Activated B cell treated with CpG ODN at 0.5 μM for 24 hours (primary cell): ENCODE measurements at regions not wholly inside any gene's neighbourhood (a gene's known extent, or its start where the extent isn't known, plus 50 kb on each side); places are given as distances from the start of the nearest gene placed in this dataset.

Experiments
- ATAC-seq: fragments of 200-7000 bp; cut with Tn5 transposase; one replicate; pipeline ENCODE4 v1.10.0; 2021; ENCODE audit warnings: low read depth, mild to moderate bottlenecking, moderate library complexity
- CTCF ChIA-PET: fragments of 350-600 bp; sonication (Branson Sonifier 250); formaldehyde crosslinking; loops from one replicate; lab custom pipeline; 2021; ENCODE audit warnings: antibody characterized with exemption; lab: Charles Lee
- POLR2A ChIA-PET: fragments of 350-600 bp; sonication (Branson Sonifier 250); formaldehyde crosslinking; loops from one replicate; lab custom pipeline; 2021; ENCODE audit warnings: antibody characterized with exemption; lab: Charles Lee
- DNase-seq: peaks from one replicate; pipeline ENCODE4 v3.0.0; 2022
- H3K27ac Mint-ChIP-seq: one replicate; pipeline ENCODE4 v1.8.0; 2020; ENCODE audit warnings: mixed read lengths
- H3K27me3 Mint-ChIP-seq: one replicate; pipeline ENCODE4 v1.8.0; 2021; ENCODE audit warnings: mixed read lengths
- H3K36me3 Mint-ChIP-seq: one replicate; pipeline ENCODE4 v1.8.0; 2021; ENCODE audit warnings: low read depth, mixed read lengths
- H3K4me1 Mint-ChIP-seq: one replicate; pipeline ENCODE4 v1.8.0; 2021; ENCODE audit warnings: mixed read lengths
- H3K4me3 Mint-ChIP-seq: one replicate; pipeline ENCODE4 v1.8.0; 2020; ENCODE audit warnings: mild to moderate bottlenecking, mixed read lengths
- H3K9me3 Mint-ChIP-seq: one replicate; pipeline ENCODE4 v1.8.0; 2020; ENCODE audit warnings: mixed read lengths
- intact Hi-C: fragments of 100-400 bp; cut with micrococcal nuclease; formaldehyde crosslinking; loops from one replicate; pipeline ENCODE4 v1.15.1; 2024
- TF ChIP-seq, protein P1 (sequence below): fragments of 200-600 bp; IDR thresholded peaks from one replicate; pipeline ENCODE4 v1.8.0; 2022; ENCODE audit warnings: antibody characterized with exemption, mild to moderate bottlenecking

DNA sequence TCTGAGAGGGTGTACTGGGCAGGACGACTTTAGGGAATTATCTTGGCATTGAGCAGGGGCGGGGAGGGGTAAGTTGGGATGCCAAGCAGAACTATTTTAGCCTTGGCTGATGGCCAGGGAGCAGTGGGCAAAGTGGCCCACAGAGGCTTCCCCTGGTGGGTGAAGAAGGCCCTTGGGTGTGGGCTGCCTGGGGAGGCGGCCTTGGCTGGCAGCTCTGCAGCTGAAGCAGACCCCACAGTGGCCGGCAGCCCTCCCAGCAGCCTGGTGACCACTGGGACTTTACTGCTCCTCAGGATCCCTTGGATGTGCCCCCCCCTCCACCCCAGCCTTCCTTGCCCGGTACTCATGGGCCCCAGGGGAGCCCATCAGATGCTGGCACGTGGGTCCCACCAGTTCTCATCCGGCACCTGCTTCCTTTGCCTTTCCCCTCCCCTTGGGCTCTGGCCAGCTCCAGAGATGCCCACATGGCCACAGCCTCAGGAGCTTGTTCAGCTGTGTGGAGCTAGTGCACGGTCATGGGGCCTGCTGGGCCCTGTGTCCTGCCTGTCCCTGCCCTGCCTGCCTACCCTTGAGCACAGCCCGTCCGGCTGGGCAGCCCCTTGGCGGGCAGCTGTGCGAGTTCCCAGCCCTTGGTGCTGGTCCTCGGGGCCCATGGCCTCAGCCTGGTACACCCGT, 122.1 kb upstream of the HS6ST1 start:
- Mint-ChIP-seq H3K36me3 (no peaks in the 10 kb centered on the region), H3K4me3 (no peak overlapping the region), H3K9me3 (no peaks in the 10 kb centered on the region), H3K27ac (no peak overlapping the region), H3K4me1 (no peaks in the 10 kb centered on the region), H3K27me3 (peaks cover 4% of the 10 kb centered on the region)
- intact Hi-C loops: no loop called here
- ChIA-PET CTCF (no interaction called here), POLR2A (no interaction called here)
- no peak for DNase-seq
- TF ChIP-seq, protein P1, sequence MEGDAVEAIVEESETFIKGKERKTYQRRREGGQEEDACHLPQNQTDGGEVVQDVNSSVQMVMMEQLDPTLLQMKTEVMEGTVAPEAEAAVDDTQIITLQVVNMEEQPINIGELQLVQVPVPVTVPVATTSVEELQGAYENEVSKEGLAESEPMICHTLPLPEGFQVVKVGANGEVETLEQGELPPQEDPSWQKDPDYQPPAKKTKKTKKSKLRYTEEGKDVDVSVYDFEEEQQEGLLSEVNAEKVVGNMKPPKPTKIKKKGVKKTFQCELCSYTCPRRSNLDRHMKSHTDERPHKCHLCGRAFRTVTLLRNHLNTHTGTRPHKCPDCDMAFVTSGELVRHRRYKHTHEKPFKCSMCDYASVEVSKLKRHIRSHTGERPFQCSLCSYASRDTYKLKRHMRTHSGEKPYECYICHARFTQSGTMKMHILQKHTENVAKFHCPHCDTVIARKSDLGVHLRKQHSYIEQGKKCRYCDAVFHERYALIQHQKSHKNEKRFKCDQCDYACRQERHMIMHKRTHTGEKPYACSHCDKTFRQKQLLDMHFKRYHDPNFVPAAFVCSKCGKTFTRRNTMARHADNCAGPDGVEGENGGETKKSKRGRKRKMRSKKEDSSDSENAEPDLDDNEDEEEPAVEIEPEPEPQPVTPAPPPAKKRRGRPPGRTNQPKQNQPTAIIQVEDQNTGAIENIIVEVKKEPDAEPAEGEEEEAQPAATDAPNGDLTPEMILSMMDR: no peak
- ATAC-seq: no peak

DNA sequence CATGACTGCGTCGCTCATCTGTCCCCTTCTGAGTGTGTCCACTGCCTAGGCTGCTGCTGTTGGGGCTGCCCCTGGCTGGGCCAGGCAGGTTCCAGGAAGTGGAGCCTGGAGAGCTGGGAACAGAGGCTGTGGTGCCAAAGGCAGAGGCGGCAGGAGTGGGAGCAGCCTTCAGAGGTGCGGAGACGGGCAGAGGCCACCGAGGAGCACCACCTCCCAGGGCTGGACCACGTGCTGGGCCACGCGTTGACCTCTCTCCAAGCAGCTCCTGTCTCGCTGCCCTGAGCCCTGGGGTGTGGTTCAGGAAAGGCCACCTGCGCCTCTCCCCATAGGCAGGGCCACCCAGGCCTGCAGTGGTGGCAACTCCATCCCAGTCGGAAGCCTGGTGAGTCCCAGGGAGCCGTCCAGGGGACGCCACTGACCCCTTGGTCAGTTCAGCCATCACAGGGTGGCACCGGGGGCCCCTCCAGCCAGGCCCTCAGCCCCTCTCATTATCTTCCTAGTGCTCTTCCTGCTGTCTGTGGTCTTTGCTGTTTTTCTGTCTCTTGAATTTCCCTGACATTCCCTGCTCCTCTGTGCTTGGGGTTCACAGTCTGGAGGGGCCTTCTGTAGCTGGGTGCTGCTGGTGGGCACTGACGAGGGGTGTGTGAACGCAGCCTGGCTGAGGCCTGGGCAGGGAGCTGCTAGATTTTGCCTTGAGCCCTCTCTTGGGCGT, 122.8 kb upstream of the HS6ST1 start:
- no peaks in the 10 kb centered on the region for H3K36me3 Mint-ChIP-seq
- no peak for ATAC-seq
- no peak overlapping the region for H3K27ac Mint-ChIP-seq
- no peak for DNase-seq
- H3K4me1 Mint-ChIP-seq: no peaks in the 10 kb centered on the region
- no peak overlapping the region for H3K4me3 Mint-ChIP-seq
- intact Hi-C loops: no loop called here
- peaks cover 8% of the 10 kb centered on the region for H3K27me3 Mint-ChIP-seq
- H3K9me3 Mint-ChIP-seq: no peaks in the 10 kb centered on the region
- POLR2A ChIA-PET: no interaction called here
- TF ChIP-seq, protein P1: no peak
- CTCF ChIA-PET: no interaction called here

DNA sequence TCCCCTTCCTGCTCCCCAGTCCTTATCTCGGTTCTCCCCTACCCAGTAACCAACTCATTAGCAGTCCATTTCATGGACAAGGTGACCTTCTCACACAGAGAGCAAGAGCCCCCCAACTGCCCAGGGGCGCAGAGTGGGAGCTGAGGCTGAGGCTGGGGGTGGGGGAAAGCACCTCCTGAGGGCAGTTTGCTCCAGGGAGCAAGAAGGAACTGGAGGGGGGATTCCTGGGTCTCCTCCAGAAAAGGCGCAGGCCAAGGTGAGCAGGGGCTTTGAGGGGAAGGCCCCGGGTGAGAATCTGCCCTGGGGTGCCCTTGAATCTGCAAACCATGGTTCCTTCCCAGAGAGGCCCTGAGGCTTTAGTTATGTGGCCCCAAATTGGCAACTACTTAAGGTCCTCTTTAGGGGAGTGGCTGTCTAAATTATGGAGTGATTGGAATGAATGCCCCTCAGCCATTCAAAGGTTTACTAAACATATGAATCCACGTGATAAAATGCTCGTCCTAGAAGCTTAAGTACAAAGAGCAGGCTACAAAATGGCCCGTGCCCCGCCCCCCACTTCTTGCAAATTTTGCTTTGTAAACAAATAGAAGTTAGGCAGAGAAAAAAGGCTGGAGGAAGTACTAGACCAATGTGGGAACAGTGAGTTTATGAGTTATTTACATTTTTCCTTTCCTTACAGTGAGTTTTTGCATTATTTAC, 123.5 kb upstream of the HS6ST1 start:
- POLR2A ChIA-PET: no interaction called here
- H3K4me3 Mint-ChIP-seq: no peak overlapping the region
- no peak for DNase-seq

DNA sequence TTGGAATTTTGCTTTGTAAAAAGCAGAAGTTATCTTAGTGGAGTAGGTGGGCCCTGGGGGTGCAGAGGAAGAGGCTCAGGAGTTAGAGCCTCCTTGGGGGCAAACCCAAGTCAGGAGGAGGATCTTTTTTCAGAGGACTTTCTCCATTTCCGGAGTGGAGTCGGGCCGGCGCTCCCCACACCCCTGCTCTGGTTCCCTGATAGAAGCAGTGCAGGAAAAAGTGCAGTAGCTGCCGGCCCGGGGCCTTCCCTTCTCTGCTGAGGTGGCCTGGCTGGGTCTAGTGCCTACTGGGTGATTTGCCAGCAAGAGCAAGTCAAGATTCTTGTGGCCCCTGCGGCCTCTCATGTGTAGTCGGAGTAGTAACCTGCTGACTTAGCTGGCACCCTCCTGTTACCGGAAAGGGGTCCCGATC, 124.2 kb upstream of the HS6ST1 start:
- peaks cover 9% of the 10 kb centered on the region for H3K27me3 Mint-ChIP-seq
- intact Hi-C loops: no loop called here
- ChIA-PET CTCF (no interaction called here), POLR2A (no interaction called here)
- H3K36me3 Mint-ChIP-seq: no peaks in the 10 kb centered on the region
- no peak overlapping the region for H3K4me3 Mint-ChIP-seq
- ATAC-seq (no peak), DNase-seq (no peak)
- H3K9me3 Mint-ChIP-seq: no peaks in the 10 kb centered on the region
- TF ChIP-seq, protein P1: no peak
- no peaks in the 10 kb centered on the region for H3K4me1 Mint-ChIP-seq
- no peak overlapping the region for H3K27ac Mint-ChIP-seq

More for the DNA sequence above, 123.5 kb upstream of the HS6ST1 start:
- no peaks in the 10 kb centered on the region for H3K9me3 Mint-ChIP-seq
- peaks cover 9% of the 10 kb centered on the region for H3K27me3 Mint-ChIP-seq
- no peak overlapping the region for H3K27ac Mint-ChIP-seq
- intact Hi-C loops: no loop called here
- no peak for ATAC-seq
- no peaks in the 10 kb centered on the region for H3K36me3 Mint-ChIP-seq
- no peaks in the 10 kb centered on the region for H3K4me1 Mint-ChIP-seq
- CTCF ChIA-PET: no interaction called here
- TF ChIP-seq, protein P1: no peak

DNA sequence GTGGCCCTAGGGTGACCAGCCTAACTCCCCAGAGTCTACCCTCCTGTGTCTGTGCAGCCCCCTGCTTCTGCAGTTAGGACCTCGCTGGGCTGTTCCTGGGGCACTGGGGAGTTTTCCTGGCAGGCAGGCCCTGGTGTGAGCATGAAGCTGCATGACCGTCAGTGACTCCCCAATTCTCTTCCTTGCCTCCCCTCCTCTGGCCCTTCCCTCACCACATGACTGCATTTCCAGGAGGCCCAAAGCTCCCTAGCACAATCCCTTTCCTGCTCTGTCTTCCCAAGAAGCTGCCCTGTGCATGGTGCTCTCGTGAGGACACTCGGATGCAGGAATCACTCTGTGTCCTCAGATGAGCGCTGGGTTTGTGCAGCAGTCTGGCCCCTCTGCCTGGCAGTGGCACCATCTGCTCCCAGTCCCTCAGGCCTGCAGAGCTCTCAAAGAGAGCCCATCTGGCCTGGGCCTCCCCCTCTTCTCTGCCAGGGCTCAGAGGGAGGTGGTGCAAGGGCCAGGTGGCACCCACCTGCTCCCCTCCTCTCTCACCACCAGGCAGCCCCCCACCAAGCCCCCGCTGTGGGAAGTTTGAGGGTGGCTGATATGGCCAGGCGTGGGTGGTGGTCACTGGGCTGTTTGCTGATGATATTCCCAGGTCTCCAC, 125.6 kb upstream of the HS6ST1 start:
- ChIA-PET CTCF (no interaction called here), POLR2A (no interaction called here)
- H3K27ac Mint-ChIP-seq: no peak overlapping the region
- TF ChIP-seq, protein P1: no peak
- H3K9me3 Mint-ChIP-seq: no peaks in the 10 kb centered on the region
- DNase-seq (no peak), ATAC-seq (no peak)
- H3K4me1 Mint-ChIP-seq: no peaks in the 10 kb centered on the region
- peaks cover 9% of the 10 kb centered on the region for H3K27me3 Mint-ChIP-seq
- intact Hi-C loops: no loop called here
- H3K4me3 Mint-ChIP-seq: no peak overlapping the region
- H3K36me3 Mint-ChIP-seq: no peaks in the 10 kb centered on the region
